ENCODE measurements at regions not wholly inside any gene's neighbourhood (a gene's known extent, or its start where the extent isn't known, plus 50 kb on each side); places are given as distances from the start of the nearest gene placed in this dataset.

- TF ChIP-seq PKNOX1 (IDR thresholded peaks at IDR 0.05): no peak
- no peak for TF ChIP-seq ARNT (IDR thresholded peaks at IDR 0.05)
- TF ChIP-seq BHLHE40 (IDR thresholded peaks at IDR 0.05; ENCODE audit: borderline replicate concordance): no peak
- no peak for TF ChIP-seq SUZ12 (IDR thresholded peaks at IDR 0.05)
- no peak for TF ChIP-seq LEF1 (IDR thresholded peaks at IDR 0.05; ENCODE audit: borderline replicate concordance)
- no peak for TF ChIP-seq ELF4 (IDR thresholded peaks at IDR 0.05)
- no peak for TF ChIP-seq ZNF384 (IDR thresholded peaks at IDR 0.05)
- TF ChIP-seq FOXK2 (IDR thresholded peaks at IDR 0.05): no peak
- TF ChIP-seq NFRKB (IDR thresholded peaks at IDR 0.05): no peak
- TF ChIP-seq SP1 (IDR thresholded peaks at IDR 0.05): no peak
- TF ChIP-seq CTBP1 (IDR thresholded peaks at IDR 0.05; ENCODE audit: borderline replicate concordance): no peak
- TF ChIP-seq HDGF (IDR thresholded peaks at IDR 0.05; ENCODE audit: borderline replicate concordance): no peak
- TF ChIP-seq TARDBP (IDR thresholded peaks at IDR 0.05): no peak
- no peak for TF ChIP-seq FOXA1 (IDR thresholded peaks at IDR 0.05)
- no peak for TF ChIP-seq L3MBTL2 (conservative IDR thresholded peaks at IDR 0.05)
- no peak for TF ChIP-seq FOXM1 (IDR thresholded peaks at IDR 0.05; ENCODE audit: borderline replicate concordance)
- CTCF ChIA-PET: no interaction called here
- POLR2A ChIA-PET: no interaction called here
- DNase-seq (ENCODE audit: extremely low spot score): no peak
These were observed 311.2 kb upstream of the LRATD1 start for GRCh38 chr2:14321357-14321756.

- TF ChIP-seq LEF1 (IDR thresholded peaks at IDR 0.05; ENCODE audit: borderline replicate concordance) (no peak), ARNT (IDR thresholded peaks at IDR 0.05) (no peak), FOXK2 (IDR thresholded peaks at IDR 0.05) (no peak), SP1 (IDR thresholded peaks at IDR 0.05) (no peak), SUZ12 (IDR thresholded peaks at IDR 0.05) (no peak), NFRKB (IDR thresholded peaks at IDR 0.05) (no peak), FOXA1 (IDR thresholded peaks at IDR 0.05) (no peak), PKNOX1 (IDR thresholded peaks at IDR 0.05) (no peak), ZNF384 (IDR thresholded peaks at IDR 0.05) (no peak), L3MBTL2 (conservative IDR thresholded peaks at IDR 0.05) (no peak), HDGF (IDR thresholded peaks at IDR 0.05; ENCODE audit: borderline replicate concordance) (no peak), ELF4 (IDR thresholded peaks at IDR 0.05) (no peak), TARDBP (IDR thresholded peaks at IDR 0.05) (no peak), CTBP1 (IDR thresholded peaks at IDR 0.05; ENCODE audit: borderline replicate concordance) (no peak)
- ChIA-PET CTCF (no interaction called here), POLR2A (no interaction called here)
- no peak for DNase-seq (ENCODE audit: extremely low spot score)
These were observed 310.2 kb upstream of the LRATD1 start for GRCh38 chr2:14322306-14322705.

GRCh38 chr2:14324308-14324707 is 308.2 kb upstream of the LRATD1 start:
- POLR2A ChIA-PET: no interaction called here
- CTCF ChIA-PET: no interaction called here
- TF ChIP-seq LEF1 (IDR thresholded peaks at IDR 0.05; ENCODE audit: borderline replicate concordance) (no peak), ARNT (IDR thresholded peaks at IDR 0.05) (no peak), FOXM1 (IDR thresholded peaks at IDR 0.05; ENCODE audit: borderline replicate concordance) (no peak), SP1 (IDR thresholded peaks at IDR 0.05) (no peak), L3MBTL2 (conservative IDR thresholded peaks at IDR 0.05) (no peak), TARDBP (IDR thresholded peaks at IDR 0.05) (no peak), FOXA1 (IDR thresholded peaks at IDR 0.05) (no peak), SUZ12 (IDR thresholded peaks at IDR 0.05) (no peak), FOXK2 (IDR thresholded peaks at IDR 0.05) (no peak), ZNF384 (IDR thresholded peaks at IDR 0.05) (no peak), NFRKB (IDR thresholded peaks at IDR 0.05) (no peak), PKNOX1 (IDR thresholded peaks at IDR 0.05) (no peak), HDGF (IDR thresholded peaks at IDR 0.05; ENCODE audit: borderline replicate concordance) (no peak), BHLHE40 (IDR thresholded peaks at IDR 0.05; ENCODE audit: borderline replicate concordance) (no peak), CTBP1 (IDR thresholded peaks at IDR 0.05; ENCODE audit: borderline replicate concordance) (no peak), ELF4 (IDR thresholded peaks at IDR 0.05) (no peak)
- DNase-seq (ENCODE audit: extremely low spot score): no peak

DNA sequence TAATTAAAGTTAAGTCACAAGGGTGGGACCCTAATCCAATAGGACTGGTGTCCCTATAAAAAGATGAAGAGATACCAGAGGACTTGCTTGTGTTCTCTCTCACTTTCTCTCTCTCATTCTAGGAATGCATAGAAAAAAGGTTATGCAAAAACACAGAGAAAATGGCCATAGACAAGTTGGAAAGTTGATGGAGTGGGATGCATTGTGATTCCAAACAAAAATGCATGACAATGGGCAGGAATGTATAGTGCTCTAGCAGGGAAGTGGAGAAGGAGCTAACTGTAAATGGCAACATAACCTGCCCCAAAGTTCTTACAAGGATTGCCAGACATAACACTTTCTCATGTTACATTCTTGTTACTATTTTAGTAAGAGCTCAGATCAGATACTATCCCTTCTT is 301.6 kb upstream of the LRATD1 start:
- DNase-seq (ENCODE audit: extremely low spot score): no peak
- TF ChIP-seq PKNOX1 (IDR thresholded peaks at IDR 0.05): no peak
- no peak for TF ChIP-seq NFRKB (IDR thresholded peaks at IDR 0.05)
- TF ChIP-seq CTBP1 (IDR thresholded peaks at IDR 0.05; ENCODE audit: borderline replicate concordance): no peak
- TF ChIP-seq SP1 (IDR thresholded peaks at IDR 0.05): no peak
- TF ChIP-seq FOXA1 (IDR thresholded peaks at IDR 0.05): no peak
- TF ChIP-seq BHLHE40 (IDR thresholded peaks at IDR 0.05; ENCODE audit: borderline replicate concordance): no peak
- TF ChIP-seq SUZ12 (IDR thresholded peaks at IDR 0.05): no peak
- no peak for TF ChIP-seq FOXK2 (IDR thresholded peaks at IDR 0.05)
- no peak for TF ChIP-seq ELF4 (IDR thresholded peaks at IDR 0.05)
- no peak for TF ChIP-seq L3MBTL2 (conservative IDR thresholded peaks at IDR 0.05)
- TF ChIP-seq TARDBP (IDR thresholded peaks at IDR 0.05): no peak
- no peak for TF ChIP-seq ZNF384 (IDR thresholded peaks at IDR 0.05)
- CTCF ChIA-PET: no interaction called here
- POLR2A ChIA-PET: no interaction called here

DNA sequence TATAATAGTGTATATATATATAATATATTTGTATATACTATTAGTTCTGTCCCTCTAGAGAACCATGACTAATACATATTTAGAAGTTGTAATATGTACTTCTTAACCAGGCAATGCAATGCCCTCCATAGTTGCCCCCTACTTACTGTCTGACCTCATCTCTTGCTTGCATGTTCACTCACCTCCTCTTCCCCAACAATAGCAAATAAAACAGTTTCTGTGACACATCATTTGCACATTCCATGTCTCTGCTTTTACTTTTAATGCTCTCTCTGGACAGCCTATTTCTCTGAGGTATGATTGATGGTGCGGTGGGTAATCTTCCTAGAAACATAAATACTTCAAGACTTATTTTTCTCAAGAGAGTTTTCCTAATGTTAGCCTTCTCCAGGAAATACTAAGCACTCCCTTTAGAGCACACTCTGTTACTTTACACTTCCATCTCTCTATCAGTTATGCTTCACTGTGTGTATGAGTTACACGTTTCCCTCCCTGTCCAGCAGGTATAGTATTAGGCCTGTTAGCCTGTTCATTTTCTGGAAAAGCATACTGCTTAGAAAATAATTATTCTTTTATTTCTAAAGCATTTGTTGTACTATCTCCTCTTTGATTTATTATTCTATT is 295.6 kb upstream of the LRATD1 start:
- ChIA-PET POLR2A (no interaction called here), CTCF (no interaction called here)
- no peak for DNase-seq (ENCODE audit: extremely low spot score)
- no peak for TF ChIP-seq HDGF (IDR thresholded peaks at IDR 0.05; ENCODE audit: borderline replicate concordance)
- no peak for TF ChIP-seq FOXM1 (IDR thresholded peaks at IDR 0.05; ENCODE audit: borderline replicate concordance)
- TF ChIP-seq NFRKB (IDR thresholded peaks at IDR 0.05): no peak
- TF ChIP-seq FOXA1 (IDR thresholded peaks at IDR 0.05): no peak
- TF ChIP-seq LEF1 (IDR thresholded peaks at IDR 0.05; ENCODE audit: borderline replicate concordance): no peak
- no peak for TF ChIP-seq PKNOX1 (IDR thresholded peaks at IDR 0.05)
- TF ChIP-seq BHLHE40 (IDR thresholded peaks at IDR 0.05; ENCODE audit: borderline replicate concordance): no peak
- TF ChIP-seq TARDBP (IDR thresholded peaks at IDR 0.05): no peak
- TF ChIP-seq SUZ12 (IDR thresholded peaks at IDR 0.05): no peak
- no peak for TF ChIP-seq L3MBTL2 (conservative IDR thresholded peaks at IDR 0.05)
- TF ChIP-seq ARNT (IDR thresholded peaks at IDR 0.05): no peak
- TF ChIP-seq ELF4 (IDR thresholded peaks at IDR 0.05): no peak
- TF ChIP-seq ZNF384 (IDR thresholded peaks at IDR 0.05): no peak
- TF ChIP-seq FOXK2 (IDR thresholded peaks at IDR 0.05): no peak
- no peak for TF ChIP-seq SP1 (IDR thresholded peaks at IDR 0.05)
- TF ChIP-seq CTBP1 (IDR thresholded peaks at IDR 0.05; ENCODE audit: borderline replicate concordance): no peak

Data from HEK293T (cell line).